ENCODE measurements at regions not wholly inside any gene's neighbourhood (a gene's known extent, or its start where the extent isn't known, plus 50 kb on each side); places are given as distances from the start of the nearest gene placed in this dataset.

GRCh38 chr13:40159736-40160135 is 504.3 kb downstream of the COG6 start:
- Mint-ChIP-seq H3K27me3 (ENCODE audit: low read depth, unreplicated experiment) (no peaks in the 10 kb centered on the region), H3K36me3 (ENCODE audit: low read depth, unreplicated experiment) (no peaks in the 10 kb centered on the region), H3K27ac (ENCODE audit: unreplicated experiment) (no peak overlapping the region), H3K9me3 (ENCODE audit: unreplicated experiment) (no peaks in the 10 kb centered on the region), H3K4me3 (ENCODE audit: unreplicated experiment) (no peak overlapping the region), H3K4me1 (ENCODE audit: low read depth, unreplicated experiment) (peaks cover 15% of the 10 kb centered on the region)
- H3K36me3 ChIP-seq (ENCODE audit: insufficient read depth, low read length), result no peaks in the 10 kb centered on the region
- DNase-seq (ENCODE audit: low read depth), result no peak
- no peaks in the 10 kb centered on the region for H3K79me2 ChIP-seq (ENCODE audit: insufficient read depth, low read length)
- peaks cover 4% of the 10 kb centered on the region for H3K4me1 ChIP-seq (ENCODE audit: insufficient read depth, low read length)
- no peak overlapping the region for H3K4me2 ChIP-seq (ENCODE audit: low read length)
- no peak overlapping the region for H2AFZ ChIP-seq (ENCODE audit: low read depth, low read length)
- no peak overlapping the region for H3K9ac ChIP-seq (ENCODE audit: low read length)
- no peaks in the 10 kb centered on the region for H3K27me3 ChIP-seq (ENCODE audit: insufficient read depth, low read length)
- H4K20me1 ChIP-seq (ENCODE audit: insufficient read depth, low read length), result no peaks in the 10 kb centered on the region
- no peak overlapping the region for H3K27ac ChIP-seq (ENCODE audit: low read depth, low read length)
- H3K4me3 ChIP-seq (ENCODE audit: insufficient read depth, low read depth, low read length), result no peak overlapping the region
- no peaks in the 10 kb centered on the region for H3K9me3 ChIP-seq (ENCODE audit: insufficient read depth, low read depth, low read length)
- TF ChIP-seq, protein P1, sequence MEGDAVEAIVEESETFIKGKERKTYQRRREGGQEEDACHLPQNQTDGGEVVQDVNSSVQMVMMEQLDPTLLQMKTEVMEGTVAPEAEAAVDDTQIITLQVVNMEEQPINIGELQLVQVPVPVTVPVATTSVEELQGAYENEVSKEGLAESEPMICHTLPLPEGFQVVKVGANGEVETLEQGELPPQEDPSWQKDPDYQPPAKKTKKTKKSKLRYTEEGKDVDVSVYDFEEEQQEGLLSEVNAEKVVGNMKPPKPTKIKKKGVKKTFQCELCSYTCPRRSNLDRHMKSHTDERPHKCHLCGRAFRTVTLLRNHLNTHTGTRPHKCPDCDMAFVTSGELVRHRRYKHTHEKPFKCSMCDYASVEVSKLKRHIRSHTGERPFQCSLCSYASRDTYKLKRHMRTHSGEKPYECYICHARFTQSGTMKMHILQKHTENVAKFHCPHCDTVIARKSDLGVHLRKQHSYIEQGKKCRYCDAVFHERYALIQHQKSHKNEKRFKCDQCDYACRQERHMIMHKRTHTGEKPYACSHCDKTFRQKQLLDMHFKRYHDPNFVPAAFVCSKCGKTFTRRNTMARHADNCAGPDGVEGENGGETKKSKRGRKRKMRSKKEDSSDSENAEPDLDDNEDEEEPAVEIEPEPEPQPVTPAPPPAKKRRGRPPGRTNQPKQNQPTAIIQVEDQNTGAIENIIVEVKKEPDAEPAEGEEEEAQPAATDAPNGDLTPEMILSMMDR (IDR thresholded peaks at IDR 0.05; ENCODE audit: insufficient read depth, low read depth, low read length), result no peak
- TF ChIP-seq EZH2 (IDR thresholded peaks at IDR 0.05; ENCODE audit: insufficient read depth, low read length), result no peak
- no peak for FAIRE-seq

DNA sequence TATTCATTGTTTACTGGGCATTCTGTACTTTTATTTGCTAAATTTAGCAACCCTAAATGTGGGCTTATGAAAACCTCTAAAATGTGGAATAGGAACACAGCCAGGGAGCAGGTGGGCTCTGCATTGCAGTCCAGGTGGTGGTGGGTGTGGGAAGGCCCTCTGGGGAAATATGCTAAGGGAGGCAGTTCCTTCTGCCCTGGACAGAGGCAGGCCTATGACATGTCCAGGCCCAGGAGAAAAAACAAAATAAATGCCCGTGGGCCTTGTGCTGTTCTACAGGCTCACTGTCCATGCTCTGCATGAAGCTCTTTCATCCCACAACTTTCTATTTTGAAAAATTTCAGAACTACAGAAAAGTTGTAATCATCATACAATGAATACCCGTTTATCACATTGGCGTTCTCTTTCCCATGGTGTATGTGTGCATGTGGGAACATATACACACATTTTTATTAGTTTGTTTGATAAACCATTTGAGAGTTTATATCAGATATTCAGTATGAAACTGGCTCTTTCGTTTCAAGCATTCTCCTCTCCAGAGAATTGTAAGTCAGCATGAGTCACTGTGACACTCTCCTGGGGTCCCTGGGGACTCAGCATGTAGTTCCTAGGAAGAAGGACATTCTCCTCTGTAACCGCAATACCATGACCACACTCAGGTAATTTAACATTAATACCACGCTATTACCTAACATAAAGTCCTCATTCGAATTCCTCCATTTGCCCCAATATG is 505.3 kb downstream of the COG6 start:
- no peak for FAIRE-seq
- H3K9me3 Mint-ChIP-seq (ENCODE audit: unreplicated experiment), result no peaks in the 10 kb centered on the region
- Histone ChIP-seq H4K20me1 (ENCODE audit: insufficient read depth, low read length) (no peaks in the 10 kb centered on the region), H3K9me3 (ENCODE audit: insufficient read depth, low read depth, low read length) (no peaks in the 10 kb centered on the region), H3K4me1 (ENCODE audit: insufficient read depth, low read length) (peaks cover 4% of the 10 kb centered on the region), H3K36me3 (ENCODE audit: insufficient read depth, low read length) (no peaks in the 10 kb centered on the region), H3K79me2 (ENCODE audit: insufficient read depth, low read length) (no peaks in the 10 kb centered on the region), H3K4me3 (ENCODE audit: insufficient read depth, low read depth, low read length) (no peak overlapping the region), H2AFZ (ENCODE audit: low read depth, low read length) (no peak overlapping the region), H3K27ac (ENCODE audit: low read depth, low read length) (no peak overlapping the region), H3K27me3 (ENCODE audit: insufficient read depth, low read length) (no peaks in the 10 kb centered on the region), H3K9ac (ENCODE audit: low read length) (no peak overlapping the region), H3K4me2 (ENCODE audit: low read length) (no peak overlapping the region)
- DNase-seq (ENCODE audit: low read depth), result no peak
- no peaks in the 10 kb centered on the region for H3K27me3 Mint-ChIP-seq (ENCODE audit: low read depth, unreplicated experiment)
- peak overlapping the region; percentile 3 for H3K27ac Mint-ChIP-seq (ENCODE audit: unreplicated experiment)
- no peak for TF ChIP-seq EZH2 (IDR thresholded peaks at IDR 0.05; ENCODE audit: insufficient read depth, low read length)
- TF ChIP-seq, protein P1 (IDR thresholded peaks at IDR 0.05; ENCODE audit: insufficient read depth, low read depth, low read length), result no peak
- H3K4me3 Mint-ChIP-seq (ENCODE audit: unreplicated experiment), result no peak overlapping the region
- no peaks in the 10 kb centered on the region for H3K36me3 Mint-ChIP-seq (ENCODE audit: low read depth, unreplicated experiment)
- H3K4me1 Mint-ChIP-seq (ENCODE audit: low read depth, unreplicated experiment), result peaks cover 15% of the 10 kb centered on the region

DNA sequence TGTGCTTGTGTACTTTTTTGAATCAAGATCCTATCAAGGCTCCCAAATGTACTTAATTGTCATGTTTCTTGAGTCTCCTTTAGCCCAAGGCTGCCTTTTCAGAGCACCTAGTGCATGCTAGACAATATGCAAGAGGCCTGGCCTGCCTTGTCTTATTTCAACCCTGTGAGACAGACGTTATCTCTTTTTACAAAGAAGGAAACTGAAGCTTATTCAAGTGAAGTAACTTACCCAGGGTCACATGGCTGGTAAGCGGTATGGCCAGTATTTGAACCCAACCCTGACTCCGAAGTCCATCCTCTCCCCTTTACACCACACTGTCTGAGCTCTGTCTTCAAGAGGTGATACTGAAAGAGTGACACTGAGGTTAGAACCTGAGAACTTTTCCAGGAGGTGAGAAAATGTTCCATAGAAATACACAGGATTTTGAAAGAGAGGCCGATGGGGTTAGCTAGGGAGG is 505.1 kb downstream of the FOXO1 start:
- Mint-ChIP-seq H3K9me3 (ENCODE audit: unreplicated experiment) (no peaks in the 10 kb centered on the region), H3K4me3 (ENCODE audit: unreplicated experiment) (no peak overlapping the region), H3K27me3 (ENCODE audit: low read depth, unreplicated experiment) (no peaks in the 10 kb centered on the region), H3K4me1 (ENCODE audit: low read depth, unreplicated experiment) (peaks cover 15% of the 10 kb centered on the region), H3K27ac (ENCODE audit: unreplicated experiment) (no peak overlapping the region), H3K36me3 (ENCODE audit: low read depth, unreplicated experiment) (no peaks in the 10 kb centered on the region)
- peaks cover 4% of the 10 kb centered on the region for H3K4me1 ChIP-seq (ENCODE audit: insufficient read depth, low read length)
- H3K9me3 ChIP-seq (ENCODE audit: insufficient read depth, low read depth, low read length), result no peaks in the 10 kb centered on the region
- no peak overlapping the region for H3K27ac ChIP-seq (ENCODE audit: low read depth, low read length)
- H3K36me3 ChIP-seq (ENCODE audit: insufficient read depth, low read length), result no peaks in the 10 kb centered on the region
- H3K79me2 ChIP-seq (ENCODE audit: insufficient read depth, low read length), result no peaks in the 10 kb centered on the region
- H4K20me1 ChIP-seq (ENCODE audit: insufficient read depth, low read length), result no peaks in the 10 kb centered on the region
- FAIRE-seq (no peak), DNase-seq (ENCODE audit: low read depth) (no peak)
- no peak overlapping the region for H3K4me3 ChIP-seq (ENCODE audit: insufficient read depth, low read depth, low read length)
- H3K27me3 ChIP-seq (ENCODE audit: insufficient read depth, low read length), result no peaks in the 10 kb centered on the region
- no peak overlapping the region for H3K4me2 ChIP-seq (ENCODE audit: low read length)
- H3K9ac ChIP-seq (ENCODE audit: low read length), result no peak overlapping the region
- TF ChIP-seq, protein P1 (IDR thresholded peaks at IDR 0.05; ENCODE audit: insufficient read depth, low read depth, low read length), result no peak
- no peak for TF ChIP-seq EZH2 (IDR thresholded peaks at IDR 0.05; ENCODE audit: insufficient read depth, low read length)
- H2AFZ ChIP-seq (ENCODE audit: low read depth, low read length), result no peak overlapping the region

All from astrocyte (in vitro differentiated cells and primary cell).